Skeletal muscle satellite cell (primary cell): ENCODE measurements at regions not wholly inside any gene's neighbourhood (a gene's known extent, or its start where the extent isn't known, plus 50 kb on each side); places are given as distances from the start of the nearest gene placed in this dataset.
A peak's percentile ranks its signal among the peaks of the same experiment; 100 is the strongest.
"Not testable (repeated sequence)": the region's sequence is repeated elsewhere in the genome, so short reads cannot be mapped to it uniquely, and the experiment has no call there.

Experiments
- H3K27me3 ChIP-seq: 2 replicates; pipeline ENCODE4 v1.7.0; 2013; ENCODE audit warnings: low read length; ENCODE audit not compliant: control insufficient read depth, insufficient read depth
- H3K36me3 ChIP-seq: 2 replicates; pipeline ENCODE4 v1.7.0; 2013; ENCODE audit warnings: mild to moderate bottlenecking, control low read depth, low read length; ENCODE audit not compliant: insufficient read depth
- H3K4me1 ChIP-seq: 2 replicates; pipeline ENCODE4 v1.7.0; 2013; ENCODE audit warnings: low read length; ENCODE audit not compliant: control insufficient read depth, insufficient read depth
- H3K4me2 ChIP-seq: 2 replicates; pipeline ENCODE4 v1.7.0; 2013; ENCODE audit warnings: mild to moderate bottlenecking, low read length
- H3K4me3 ChIP-seq: 2 replicates; pipeline ENCODE4 v1.7.0; 2013; ENCODE audit warnings: low read length
- H3K9ac ChIP-seq: 2 replicates; pipeline ENCODE4 v1.7.0; 2013; ENCODE audit warnings: mild to moderate bottlenecking, low read depth, low read length, moderate library complexity
- H3K9me3 ChIP-seq: replicated peaks from 2 replicates; pipeline ENCODE4 v1.7.0; 2013; ENCODE audit warnings: mild to moderate bottlenecking, control low read depth, low read length

- Histone ChIP-seq H3K4me2 (no peak overlapping the region), H3K36me3 (no peaks in the 10 kb centered on the region), H3K27me3 (no peaks in the 10 kb centered on the region), H3K9me3 (no peaks in the 10 kb centered on the region), H3K4me3 (no peak overlapping the region), H3K4me1 (no peaks in the 10 kb centered on the region), H3K9ac (no peak overlapping the region)
Observed at GRCh38 chr1:221543529-221544120, 198.3 kb downstream of the DUSP10 start.

GRCh38 chr1:221548942-221549341, 192.9 kb downstream of the DUSP10 start:
- Histone ChIP-seq H3K9ac (no peak overlapping the region), H3K4me2 (no peak overlapping the region), H3K27me3 (no peaks in the 10 kb centered on the region), H3K4me1 (no peaks in the 10 kb centered on the region), H3K36me3 (no peaks in the 10 kb centered on the region), H3K9me3 (no peaks in the 10 kb centered on the region), H3K4me3 (no peak overlapping the region)

GRCh38 chr1:221549815-221550214, 192.1 kb downstream of the DUSP10 start:
- H3K9ac ChIP-seq: no peak overlapping the region
- H3K4me2 ChIP-seq: no peak overlapping the region
- no peaks in the 10 kb centered on the region for H3K27me3 ChIP-seq
- no peaks in the 10 kb centered on the region for H3K36me3 ChIP-seq
- H3K4me3 ChIP-seq: no peak overlapping the region
- no peaks in the 10 kb centered on the region for H3K4me1 ChIP-seq
- H3K9me3 ChIP-seq: no peaks in the 10 kb centered on the region

GRCh38 chr1:221552792-221553191, 189.1 kb downstream of the DUSP10 start:
- H3K9me3 ChIP-seq, H3K36me3 ChIP-seq, H3K4me3 ChIP-seq, H3K4me1 ChIP-seq, H3K9ac ChIP-seq, H3K27me3 ChIP-seq, H3K4me2 ChIP-seq: not testable (repeated sequence)

GRCh38 chr1:221555689-221556433, 186.0 kb downstream of the DUSP10 start:
- Histone ChIP-seq H3K4me3 (no peak overlapping the region), H3K4me2 (no peak overlapping the region), H3K9ac (no peak overlapping the region), H3K27me3 (no peaks in the 10 kb centered on the region), H3K36me3 (no peaks in the 10 kb centered on the region), H3K9me3 (no peaks in the 10 kb centered on the region), H3K4me1 (no peaks in the 10 kb centered on the region)

DNA sequence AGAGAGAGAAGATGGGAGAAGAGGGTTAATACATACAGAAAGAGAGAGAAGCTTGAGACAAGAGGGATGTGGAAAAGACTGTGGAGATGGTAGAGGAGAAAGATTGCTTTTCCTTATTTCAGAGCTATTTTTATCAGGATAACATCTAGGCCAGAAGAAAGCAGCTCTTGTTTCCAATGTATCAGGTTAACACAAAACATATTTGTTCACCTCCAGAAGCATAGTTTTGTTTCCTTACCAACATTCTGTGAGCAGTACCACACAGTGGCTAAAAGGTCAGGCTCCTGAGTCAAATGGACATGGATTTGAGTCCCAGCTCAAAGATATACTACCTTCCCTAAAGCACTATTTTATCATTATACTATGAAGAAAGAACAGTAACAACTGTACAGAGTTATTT, 185.5 kb downstream of the DUSP10 start:
- Histone ChIP-seq H3K27me3 (no peaks in the 10 kb centered on the region), H3K4me3 (no peak overlapping the region), H3K9ac (no peak overlapping the region), H3K36me3 (no peaks in the 10 kb centered on the region), H3K9me3 (no peaks in the 10 kb centered on the region), H3K4me1 (no peaks in the 10 kb centered on the region), H3K4me2 (no peak overlapping the region)

DNA sequence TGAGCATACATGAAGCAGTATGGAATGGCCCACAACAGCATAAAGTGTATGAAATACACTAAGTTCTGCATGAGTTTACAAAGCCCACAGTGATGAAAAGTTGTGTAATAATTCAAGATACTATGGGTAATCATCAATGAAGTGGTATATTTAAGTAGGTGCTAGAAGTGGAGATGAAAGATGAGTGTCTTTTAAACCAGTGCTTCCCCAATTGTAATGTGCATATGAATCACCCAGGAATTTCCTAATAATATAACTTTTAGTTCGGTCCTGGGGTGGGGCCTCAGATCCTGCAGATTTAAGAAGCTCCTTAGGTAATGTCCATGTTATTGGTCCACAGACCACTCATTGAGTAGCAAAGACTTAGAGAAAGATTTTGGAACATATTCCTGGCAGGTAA, 184.9 kb downstream of the DUSP10 start:
- Histone ChIP-seq H3K4me3 (no peak overlapping the region), H3K4me2 (no peak overlapping the region)

GRCh38 chr1:221558396-221558795, 183.5 kb downstream of the DUSP10 start:
- Histone ChIP-seq H3K4me1 (peaks cover 3% of the 10 kb centered on the region), H3K27me3 (no peaks in the 10 kb centered on the region), H3K4me2 (no peak overlapping the region), H3K4me3 (no peak overlapping the region), H3K9me3 (no peaks in the 10 kb centered on the region), H3K9ac (no peak overlapping the region), H3K36me3 (no peaks in the 10 kb centered on the region)

More for the DNA sequence above, 184.9 kb downstream of the DUSP10 start:
- H3K9ac ChIP-seq: no peak overlapping the region
- H3K36me3 ChIP-seq: no peaks in the 10 kb centered on the region
- no peaks in the 10 kb centered on the region for H3K4me1 ChIP-seq
- H3K9me3 ChIP-seq: no peaks in the 10 kb centered on the region
- no peaks in the 10 kb centered on the region for H3K27me3 ChIP-seq

GRCh38 chr1:221559911-221560310, 182.0 kb downstream of the DUSP10 start:
- Histone ChIP-seq H3K36me3 (no peaks in the 10 kb centered on the region), H3K9me3 (no peaks in the 10 kb centered on the region), H3K4me3 (no peak overlapping the region), H3K27me3 (no peaks in the 10 kb centered on the region), H3K9ac (no peak overlapping the region), H3K4me2 (no peak overlapping the region), H3K4me1 (peaks cover 7% of the 10 kb centered on the region)

DNA sequence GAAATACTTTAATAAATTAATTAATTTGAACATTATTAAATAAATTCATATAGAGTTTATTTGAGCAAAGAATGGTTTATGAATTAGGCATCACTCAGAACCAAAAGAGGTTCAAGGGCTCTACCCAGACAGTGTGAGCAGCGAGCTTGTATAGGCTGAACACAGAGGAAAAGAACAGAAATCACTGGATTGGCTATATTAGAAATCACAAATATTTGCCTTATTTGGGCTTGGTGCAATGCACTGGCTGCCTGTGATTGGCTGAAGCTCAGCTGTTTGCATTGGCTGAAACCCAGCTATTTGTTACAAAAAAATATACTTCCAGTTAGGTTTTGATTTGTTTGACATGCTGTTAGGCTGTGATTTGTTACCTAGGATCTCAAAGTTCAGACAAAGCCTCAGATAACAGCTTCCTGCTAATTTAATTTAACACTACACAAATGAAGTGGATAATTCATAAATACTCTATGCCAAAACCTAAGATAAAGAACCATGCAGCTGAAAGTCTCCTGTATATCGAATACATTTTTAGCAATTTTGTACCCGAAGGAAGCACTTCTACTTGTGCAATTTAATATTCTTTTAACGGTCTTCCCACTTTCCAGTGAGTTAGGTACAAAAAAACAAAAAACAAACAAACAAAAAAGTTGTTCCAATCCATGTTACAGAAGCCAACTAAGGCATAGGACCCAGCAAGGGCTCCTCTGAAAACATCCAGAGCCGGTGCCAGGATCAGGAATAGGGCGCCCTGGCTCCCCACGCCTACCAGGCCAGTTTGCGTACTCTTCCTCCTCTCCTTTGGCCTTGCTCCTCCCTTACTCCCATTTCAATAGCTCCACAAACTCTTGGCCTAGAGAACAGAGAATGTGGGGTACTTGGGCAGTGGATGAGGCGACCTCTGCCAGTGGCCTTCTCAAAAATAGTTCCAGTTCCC, 179.1 kb downstream of the DUSP10 start:
- Histone ChIP-seq H3K4me2 (peak overlapping the region; percentile 28), H3K27me3 (no peaks in the 10 kb centered on the region), H3K4me3 (no peak overlapping the region), H3K4me1 (peaks cover 7% of the 10 kb centered on the region), H3K9me3 (no peaks in the 10 kb centered on the region), H3K9ac (no peak overlapping the region), H3K36me3 (no peaks in the 10 kb centered on the region)

- H3K9ac ChIP-seq: no peak overlapping the region
- H3K4me3 ChIP-seq: no peak overlapping the region
Observed at GRCh38 chr1:221563476-221563921, 178.4 kb downstream of the DUSP10 start.

More at GRCh38 chr1:221563476-221563921, 178.4 kb downstream of the DUSP10 start:
- Histone ChIP-seq H3K36me3 (no peaks in the 10 kb centered on the region), H3K4me2 (peak overlapping the region; percentile 28), H3K27me3 (no peaks in the 10 kb centered on the region), H3K4me1 (peaks cover 7% of the 10 kb centered on the region), H3K9me3 (no peaks in the 10 kb centered on the region)
